ENCODE measurements at regions not wholly inside any gene's neighbourhood (a gene's known extent, or its start where the extent isn't known, plus 50 kb on each side); places are given as distances from the start of the nearest gene placed in this dataset.

- Histone ChIP-seq H3K9me2 (ENCODE audit: insufficient read depth) (no peaks in the 10 kb centered on the region), H3K4me2 (no peak overlapping the region), H3K79me2 (replicated peaks; ENCODE audit: insufficient read depth) (no peaks in the 10 kb centered on the region), H3K4me1 (ENCODE audit: insufficient read depth) (no peaks in the 10 kb centered on the region), H3K36me3 (ENCODE audit: insufficient read depth) (no peaks in the 10 kb centered on the region), H3K27ac (ENCODE audit: low read depth) (no peak overlapping the region), H2AFZ (no peak overlapping the region), H3K4me3 (no peak overlapping the region), H3F3A (replicated peaks; ENCODE audit: low read depth) (no peaks in the 10 kb centered on the region), H3K27me3 (ENCODE audit: insufficient read depth) (no peaks in the 10 kb centered on the region), H4K20me1 (replicated peaks; ENCODE audit: insufficient read depth) (no peaks in the 10 kb centered on the region)
- Mint-ChIP-seq H3K27ac (no peak overlapping the region; the same call in 1 of the 2 replicates), H3K9me3 (no peaks in the 10 kb centered on the region), H3K27me3 (ENCODE audit: insufficient read depth, low read depth, poor library complexity) (no peaks in the 10 kb centered on the region), H3K4me3 (no peak overlapping the region), H3K36me3 (ENCODE audit: low read depth) (no peaks in the 10 kb centered on the region), H3K4me1 (peaks cover 2% of the 10 kb centered on the region; the same call in 1 of the 3 replicates)
- DNase-seq (ENCODE audit: low spot score) (peak; percentile 54), ATAC-seq (peak; percentile 56)
- TF ChIP-seq CTCF (conservative IDR thresholded peaks at IDR 0.05; ENCODE audit: low read depth in 2 of 2) (peak; percentile 44 to 55), STAT1 (IDR thresholded peaks at IDR 0.05; ENCODE audit: unreplicated experiment) (no peak), NANOG (IDR thresholded peaks at IDR 0.05; ENCODE audit: borderline replicate concordance) (no peak), ZNF114 (CRISPR knock-in tag; IDR thresholded peaks at IDR 0.05) (no peak)
These were observed 1762.1 kb downstream of the BRINP3 start for GRCh38 chr1:188715566-188715965.

- H3K36me3 ChIP-seq (ENCODE audit: insufficient read depth), result no peaks in the 10 kb centered on the region
- H3K79me2 ChIP-seq (replicated peaks; ENCODE audit: insufficient read depth), result no peaks in the 10 kb centered on the region
- peaks cover 2% of the 10 kb centered on the region; the same call in 1 of the 3 replicates for H3K4me1 Mint-ChIP-seq
These were observed 1757.9 kb downstream of the BRINP3 start for GRCh38 chr1:188719735-188720134.

GRCh38 chr1:188723332-188724020, 1754.2 kb downstream of the BRINP3 start:
- no peaks in the 10 kb centered on the region for H3K79me2 ChIP-seq (replicated peaks; ENCODE audit: insufficient read depth)
- DNase-seq (ENCODE audit: low spot score), result no peak
- no peak overlapping the region for H3K4me3 Mint-ChIP-seq
- H3K9me3 Mint-ChIP-seq, result no peaks in the 10 kb centered on the region
- H3K4me3 ChIP-seq, result no peak overlapping the region
- no peaks in the 10 kb centered on the region for H3K4me1 Mint-ChIP-seq
- H3K27ac Mint-ChIP-seq, result no peak overlapping the region
- no peaks in the 10 kb centered on the region for H3K27me3 ChIP-seq (ENCODE audit: insufficient read depth)
- H4K20me1 ChIP-seq (replicated peaks; ENCODE audit: insufficient read depth), result no peaks in the 10 kb centered on the region
- no peaks in the 10 kb centered on the region for H3K36me3 Mint-ChIP-seq (ENCODE audit: low read depth)
- no peaks in the 10 kb centered on the region for H3F3A ChIP-seq (replicated peaks; ENCODE audit: low read depth)
- ATAC-seq, result no peak
- no peak overlapping the region for H3K4me2 ChIP-seq
- H3K27ac ChIP-seq (ENCODE audit: low read depth), result no peak overlapping the region
- H3K36me3 ChIP-seq (ENCODE audit: insufficient read depth), result no peaks in the 10 kb centered on the region
- peaks cover 2% of the 10 kb centered on the region for H3K27me3 Mint-ChIP-seq (ENCODE audit: insufficient read depth, low read depth, poor library complexity)
- no peaks in the 10 kb centered on the region for H3K4me1 ChIP-seq (ENCODE audit: insufficient read depth)
- H2AFZ ChIP-seq, result no peak overlapping the region
- no peaks in the 10 kb centered on the region for H3K9me2 ChIP-seq (ENCODE audit: insufficient read depth)
- no peak for TF ChIP-seq REST (IDR thresholded peaks at IDR 0.05; ENCODE audit: unreplicated experiment)
- no peak for TF ChIP-seq ZNF331 (CRISPR knock-in tag; IDR thresholded peaks at IDR 0.05; ENCODE audit: low read depth)
- no peak for TF ChIP-seq CTCF (conservative IDR thresholded peaks at IDR 0.05; ENCODE audit: low read depth in 2 of 2)

More at GRCh38 chr1:188719735-188720134, 1757.9 kb downstream of the BRINP3 start:
- no peak overlapping the region for H3K4me3 Mint-ChIP-seq
- Histone ChIP-seq H3K27me3 (ENCODE audit: insufficient read depth) (no peaks in the 10 kb centered on the region), H3K4me1 (ENCODE audit: insufficient read depth) (no peaks in the 10 kb centered on the region), H3F3A (replicated peaks; ENCODE audit: low read depth) (no peaks in the 10 kb centered on the region), H2AFZ (no peak overlapping the region), H3K27ac (ENCODE audit: low read depth) (no peak overlapping the region), H3K9me2 (ENCODE audit: insufficient read depth) (no peaks in the 10 kb centered on the region), H3K4me2 (no peak overlapping the region), H3K4me3 (no peak overlapping the region), H4K20me1 (replicated peaks; ENCODE audit: insufficient read depth) (no peaks in the 10 kb centered on the region)
- H3K9me3 Mint-ChIP-seq, result no peaks in the 10 kb centered on the region
- no peaks in the 10 kb centered on the region for H3K36me3 Mint-ChIP-seq (ENCODE audit: low read depth)
- H3K27ac Mint-ChIP-seq, result no peak overlapping the region
- no peak for DNase-seq (ENCODE audit: low spot score)
- no peak for ATAC-seq
- H3K27me3 Mint-ChIP-seq (ENCODE audit: insufficient read depth, low read depth, poor library complexity), result peaks cover 2% of the 10 kb centered on the region
- TF ChIP-seq POLR2AphosphoS5 (IDR thresholded peaks at IDR 0.05; ENCODE audit: low read depth), result no peak

Measured in GM23338 (cell line).